ENCODE measurements at regions not wholly inside any gene's neighbourhood (a gene's known extent, or its start where the extent isn't known, plus 50 kb on each side); places are given as distances from the start of the nearest gene placed in this dataset.

GRCh38 chr6:105493736-105494135 lies 90.9 kb upstream of the PREP start:
- TF ChIP-seq CTCF (IDR thresholded peaks at IDR 0.05) (no peak), RCOR1 (IDR thresholded peaks at IDR 0.05; ENCODE audit: low read length) (no peak)
